A549 (cell line): ENCODE measurements at regions not wholly inside any gene's neighbourhood (a gene's known extent, or its start where the extent isn't known, plus 50 kb on each side); places are given as distances from the start of the nearest gene placed in this dataset.

Experiments
- ATAC-seq, 2 experiments: fragments of 200-7000 bp in 1 of 2; fragments of >200 bp in 1 of 2; cut with Nextera tagmentation in 1 of 2; cut with Tn5 transposase in 1 of 2; 3 replicates each; pipeline versions ENCODE4 v1.8.0 to v1.9.1; 2018 to 2020; ENCODE audit warnings: mild to moderate bottlenecking in 1 of 2, moderate library complexity in 1 of 2
- CTCF ChIA-PET: fragments of 300-600 bp; sonication (Branson Sonifier 250); formaldehyde crosslinking; extraction: SDS; loops from one replicate; lab custom pipeline; 2021; ENCODE audit warnings: antibody characterized with exemption, inconsistent platforms; lab: Yijun Ruan, JAX
- POLR2A ChIA-PET: fragments of 350-600 bp; formaldehyde crosslinking; extraction: SDS; loops from one replicate; lab custom pipeline; 2021; ENCODE audit warnings: antibody characterized with exemption, inconsistent platforms; lab: Yijun Ruan, JAX
- DNase-seq, 2 experiments: peaks; one replicate each; pipeline versions ENCODE4 v3.0.0 to v3.0.0-alpha.2; 2011 to 2016; ENCODE audit warnings: low read depth in 1 of 2, low spot score in 1 of 2
- FAIRE-seq: peaks from 2 replicates; lab custom pipeline; 2011; peaks lifted over from hg19 to GRCh38; lab: Jason Lieb, UNC
- H3K27ac ChIP-seq, 2 experiments: fragments of >200 bp; sonication (Bioruptor Twin); formaldehyde crosslinking; 3 replicates each; pipeline ENCODE4 v1.5.1; 2016 to 2017
- H3K4me1 ChIP-seq: fragments of >200 bp; sonication (Bioruptor Twin); formaldehyde crosslinking; 3 replicates; pipeline ENCODE4 v1.6.1; 2016
- H3K4me2 ChIP-seq: fragments of >200 bp; sonication (Bioruptor Twin); formaldehyde crosslinking; 3 replicates; pipeline ENCODE4 v1.6.1; 2016
- H3K4me3 ChIP-seq: fragments of >200 bp; sonication (Bioruptor Twin); formaldehyde crosslinking; 3 replicates; pipeline ENCODE4 v1.5.1; 2016
- H3K9me3 ChIP-seq: fragments of >200 bp; sonication (Bioruptor Twin); formaldehyde crosslinking; 3 replicates; pipeline ENCODE4 v1.6.1; 2016
- CBX2 ChIP-seq: fragments of 200-600 bp; sonication (generic); IDR thresholded peaks from 2 replicates; pipeline ENCODE4 v1.6.1; 2016; ENCODE audit warnings: low read depth, mild to moderate bottlenecking, borderline replicate concordance
- CBX8 ChIP-seq: fragments of 200-600 bp; sonication (generic); IDR thresholded peaks from 2 replicates; pipeline ENCODE4 v1.6.1; 2016
- CHD2 ChIP-seq: fragments of 150-350 bp; IDR thresholded peaks from 2 replicates; pipeline ENCODE4 v1.6.1; 2014; ENCODE audit warnings: low read length; ENCODE audit not compliant: partially characterized antibody
- CHD4 ChIP-seq: fragments of 200-600 bp; sonication (generic); IDR thresholded peaks from 2 replicates; pipeline ENCODE4 v1.6.1; 2016; ENCODE audit warnings: antibody characterized with exemption, mild to moderate bottlenecking, borderline replicate concordance
- EHF ChIP-seq: fragments of 250-450 bp; sonication (Bioruptor Pico); IDR thresholded peaks from 2 replicates; pipeline ENCODE4 v1.5.0; 2020; ENCODE audit warnings: mild to moderate bottlenecking
- EHMT2 ChIP-seq: fragments of 200-600 bp; sonication (generic); IDR thresholded peaks from 2 replicates; pipeline ENCODE4 v1.6.1; 2016; ENCODE audit warnings: antibody characterized with exemption, low read depth, mild to moderate bottlenecking, moderate library complexity
- FOSL2 ChIP-seq, 2 experiments: fragments of 450-650 bp in 1 of 2; fragments of >200 bp in 1 of 2; sonication (Bioruptor Twin) in 1 of 2; formaldehyde crosslinking; IDR thresholded peaks; 2 replicates each; pipeline versions ENCODE4 v1.5.0 to v1.6.1; 2016 to 2020; ENCODE audit warnings: mild to moderate bottlenecking in 1 of 2, moderate library complexity in 1 of 2
- FOXS1 ChIP-seq: fragments of 250-450 bp; sonication (Bioruptor Pico); IDR thresholded peaks from 2 replicates; pipeline ENCODE4 v1.5.0; 2020; ENCODE audit warnings: mild to moderate bottlenecking, moderate library complexity
- GATA3 ChIP-seq: IDR thresholded peaks from 2 replicates; pipeline ENCODE4 v1.6.1; 2012; ENCODE audit warnings: borderline replicate concordance
- HDAC2 ChIP-seq: fragments of 200-600 bp; sonication (generic); IDR thresholded peaks from 2 replicates; pipeline ENCODE4 v1.6.1; 2016
- HOXA7 ChIP-seq: fragments of 250-450 bp; sonication (Bioruptor Pico); IDR thresholded peaks from 2 replicates; pipeline ENCODE4 v1.5.0; 2020; ENCODE audit warnings: mild to moderate bottlenecking, moderate library complexity
- HOXB13 ChIP-seq: fragments of 250-450 bp; sonication (Bioruptor Pico); IDR thresholded peaks from 2 replicates; pipeline ENCODE4 v1.5.0; 2020; ENCODE audit warnings: low read depth, mild to moderate bottlenecking, moderate library complexity
- MAZ ChIP-seq: fragments of 150-350 bp; IDR thresholded peaks from 2 replicates; pipeline ENCODE4 v1.6.1; 2014; ENCODE audit warnings: antibody characterized with exemption, low read depth, low read length, borderline replicate concordance
- PHF8 ChIP-seq: fragments of 200-600 bp; sonication (generic); IDR thresholded peaks from 2 replicates; pipeline ENCODE4 v1.6.1; 2016; ENCODE audit warnings: low read depth, mild to moderate bottlenecking, antibody characterized with exemption, moderate library complexity, borderline replicate concordance
- RAD21 ChIP-seq, 2 experiments: fragments of >200 bp in 1 of 2; sonication (Bioruptor Twin) in 1 of 2; formaldehyde crosslinking in 1 of 2; IDR thresholded peaks in 1 of 2; conservative IDR thresholded peaks in 1 of 2; 2 replicates in 1 of 2; 3 replicates in 1 of 2; pipeline ENCODE4 v1.6.1; 2012 to 2018; ENCODE audit warnings: inconsistent platforms in 1 of 2
- RARB ChIP-seq: fragments of 250-450 bp; sonication (Bioruptor Pico); IDR thresholded peaks from 2 replicates; pipeline ENCODE4 v1.8.0; 2021; ENCODE audit warnings: mild to moderate bottlenecking, moderate library complexity
- RCOR1 ChIP-seq: fragments of 150-350 bp; IDR thresholded peaks from 2 replicates; pipeline ENCODE4 v1.6.1; 2014; ENCODE audit warnings: antibody characterized with exemption, low read length, low read depth
- RFX5 ChIP-seq: fragments of 450-650 bp; IDR thresholded peaks from 2 replicates; pipeline ENCODE4 v1.7.1; 2014; ENCODE audit warnings: antibody characterized with exemption, mild to moderate bottlenecking, moderate library complexity
- RNF2 ChIP-seq: fragments of 200-600 bp; sonication (generic); IDR thresholded peaks from 2 replicates; pipeline ENCODE4 v1.6.1; 2016; ENCODE audit warnings: low read depth, mild to moderate bottlenecking, antibody characterized with exemption, moderate library complexity, borderline replicate concordance
- ZFP36 ChIP-seq: fragments of 450-650 bp; IDR thresholded peaks from 2 replicates; pipeline ENCODE4 v1.6.1; 2014; ENCODE audit warnings: borderline replicate concordance; ENCODE audit not compliant: partially characterized antibody
- ZSCAN20 ChIP-seq: fragments of 250-450 bp; sonication (Bioruptor Pico); IDR thresholded peaks from 2 replicates; pipeline ENCODE4 v1.8.0; 2022; ENCODE audit warnings: mild to moderate bottlenecking, moderate library complexity
- TF ChIP-seq, protein P1 (sequence below): IDR thresholded peaks from 2 replicates; pipeline ENCODE4 v1.6.1; 2012
- TF ChIP-seq, protein P2 (sequence below): fragments of 250-450 bp; sonication (Bioruptor Pico); IDR thresholded peaks from 2 replicates; pipeline ENCODE4 v1.5.0; 2021; ENCODE audit warnings: mild to moderate bottlenecking, moderate library complexity, borderline replicate concordance
- TF ChIP-seq, protein P3 (sequence below): fragments of 450-650 bp; IDR thresholded peaks from 2 replicates; pipeline ENCODE4 v1.6.1; 2014; ENCODE audit warnings: antibody characterized with exemption

DNA sequence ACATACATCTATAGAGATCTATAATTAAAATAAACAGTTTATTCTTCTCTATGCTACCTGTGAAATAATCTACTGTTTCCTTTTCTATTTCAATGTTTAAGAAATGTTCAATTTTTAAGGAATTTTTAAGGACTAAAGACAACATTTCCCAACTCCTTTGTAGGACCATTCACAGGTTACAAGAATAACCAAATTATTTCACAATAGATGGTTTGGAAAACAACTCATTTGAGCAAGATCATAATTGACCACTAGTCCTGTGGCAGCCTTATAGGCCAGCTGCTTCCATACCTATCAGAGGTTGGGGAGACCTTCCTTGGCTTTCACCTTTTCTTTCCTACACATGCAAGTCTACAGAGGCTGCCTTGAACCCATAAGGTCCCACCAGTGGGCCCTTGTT is 193.7 kb downstream of the TTC39B start:
- FAIRE-seq, result no peak
- no peak overlapping the region for H3K27ac ChIP-seq
- H3K9me3 ChIP-seq, result no peaks in the 10 kb centered on the region
- CTCF ChIA-PET, result interaction anchor here (1.6 to 2.2 kb wide), 3 partner anchors 10 to 22 kb away, joined by 6 to 12 read pairs (median 10); no protein-coding TSS in a partner anchor
- H3K4me2 ChIP-seq, result no peak overlapping the region
- H3K4me1 ChIP-seq, result no peaks in the 10 kb centered on the region
- DNase-seq, result no peak
- TF ChIP-seq, protein P1, sequence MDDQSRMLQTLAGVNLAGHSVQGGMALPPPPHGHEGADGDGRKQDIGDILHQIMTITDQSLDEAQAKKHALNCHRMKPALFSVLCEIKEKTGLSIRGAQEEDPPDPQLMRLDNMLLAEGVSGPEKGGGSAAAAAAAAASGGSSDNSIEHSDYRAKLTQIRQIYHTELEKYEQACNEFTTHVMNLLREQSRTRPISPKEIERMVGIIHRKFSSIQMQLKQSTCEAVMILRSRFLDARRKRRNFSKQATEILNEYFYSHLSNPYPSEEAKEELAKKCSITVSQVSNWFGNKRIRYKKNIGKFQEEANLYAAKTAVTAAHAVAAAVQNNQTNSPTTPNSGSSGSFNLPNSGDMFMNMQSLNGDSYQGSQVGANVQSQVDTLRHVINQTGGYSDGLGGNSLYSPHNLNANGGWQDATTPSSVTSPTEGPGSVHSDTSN, result no peak
- TF ChIP-seq, protein P2, sequence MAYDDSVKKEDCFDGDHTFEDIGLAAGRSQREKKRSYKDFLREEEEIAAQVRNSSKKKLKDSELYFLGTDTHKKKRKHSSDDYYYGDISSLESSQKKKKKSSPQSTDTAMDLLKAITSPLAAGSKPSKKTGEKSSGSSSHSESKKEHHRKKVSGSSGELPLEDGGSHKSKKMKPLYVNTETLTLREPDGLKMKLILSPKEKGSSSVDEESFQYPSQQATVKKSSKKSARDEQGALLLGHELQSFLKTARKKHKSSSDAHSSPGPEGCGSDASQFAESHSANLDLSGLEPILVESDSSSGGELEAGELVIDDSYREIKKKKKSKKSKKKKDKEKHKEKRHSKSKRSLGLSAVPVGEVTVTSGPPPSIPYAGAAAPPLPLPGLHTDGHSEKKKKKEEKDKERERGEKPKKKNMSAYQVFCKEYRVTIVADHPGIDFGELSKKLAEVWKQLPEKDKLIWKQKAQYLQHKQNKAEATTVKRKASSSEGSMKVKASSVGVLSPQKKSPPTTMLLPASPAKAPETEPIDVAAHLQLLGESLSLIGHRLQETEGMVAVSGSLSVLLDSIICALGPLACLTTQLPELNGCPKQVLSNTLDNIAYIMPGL (CRISPR knock-in tag), result no peak
- TF ChIP-seq RFX5 (no peak), RNF2 (no peak), ZSCAN20 (no peak), MAZ (no peak), HOXA7 (CRISPR knock-in tag) (no peak), CBX2 (no peak), CHD2 (no peak), EHMT2 (no peak), PHF8 (no peak), RAD21 (conservative IDR thresholded peaks at IDR 0.05 in 1 of 2, IDR thresholded peaks at IDR 0.05 in 1 of 2) (no peak), CBX8 (no peak), ZFP36 (no peak), FOSL2 (IDR thresholded peaks at IDR 0.05) (no peak), FOSL2 (CRISPR knock-in tag; IDR thresholded peaks at IDR 0.05) (no peak), RCOR1 (no peak), RARB (CRISPR knock-in tag) (no peak), GATA3 (no peak)
- POLR2A ChIA-PET, result no interaction called here
- no peak for ATAC-seq
- no peak overlapping the region for H3K4me3 ChIP-seq

DNA sequence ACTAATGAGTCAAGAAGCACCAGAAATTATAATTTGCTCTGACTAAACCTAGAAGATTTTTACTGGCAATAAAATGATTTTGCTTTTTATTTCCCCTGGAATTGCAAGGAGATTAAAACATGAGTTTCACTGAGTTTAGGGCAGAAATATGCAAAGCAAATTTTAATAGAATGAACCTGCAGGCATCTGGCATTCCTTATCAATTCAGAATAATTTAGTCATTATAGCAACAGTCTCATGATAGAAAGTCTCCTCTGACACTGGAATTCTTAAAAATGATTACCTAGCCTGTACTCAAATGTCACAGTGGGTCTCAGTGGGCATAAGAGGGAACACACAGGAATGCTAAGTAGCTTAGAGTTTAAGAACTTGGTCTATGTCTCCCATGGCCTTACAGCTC is 195.9 kb downstream of the TTC39B start:
- no peak for FAIRE-seq
- no peak overlapping the region for H3K4me3 ChIP-seq
- H3K4me1 ChIP-seq, result no peaks in the 10 kb centered on the region
- TF ChIP-seq RAD21 (conservative IDR thresholded peaks at IDR 0.05 in 1 of 2, IDR thresholded peaks at IDR 0.05 in 1 of 2) (no peak), HDAC2 (no peak), FOXS1 (CRISPR knock-in tag) (no peak), EHF (CRISPR knock-in tag) (no peak), HOXB13 (CRISPR knock-in tag) (no peak), CHD4 (no peak), GATA3 (no peak)
- TF ChIP-seq, protein P3, sequence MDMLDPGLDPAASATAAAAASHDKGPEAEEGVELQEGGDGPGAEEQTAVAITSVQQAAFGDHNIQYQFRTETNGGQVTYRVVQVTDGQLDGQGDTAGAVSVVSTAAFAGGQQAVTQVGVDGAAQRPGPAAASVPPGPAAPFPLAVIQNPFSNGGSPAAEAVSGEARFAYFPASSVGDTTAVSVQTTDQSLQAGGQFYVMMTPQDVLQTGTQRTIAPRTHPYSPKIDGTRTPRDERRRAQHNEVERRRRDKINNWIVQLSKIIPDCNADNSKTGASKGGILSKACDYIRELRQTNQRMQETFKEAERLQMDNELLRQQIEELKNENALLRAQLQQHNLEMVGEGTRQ, result no peak
- no peaks in the 10 kb centered on the region; the same call in 2 of the 3 replicates for H3K9me3 ChIP-seq
- ChIA-PET POLR2A (no interaction called here), CTCF (interaction anchor here (1.6 kb wide), 1 partner anchor 25 kb away, joined by 6 read pairs; no protein-coding TSS in a partner anchor)
- no peak overlapping the region for H3K27ac ChIP-seq
- ATAC-seq, result no peak
- no peak overlapping the region for H3K4me2 ChIP-seq
- no peak for DNase-seq
